Glutamatergic neuron (in vitro differentiated cells): ENCODE measurements at regions not wholly inside any gene's neighbourhood (a gene's known extent, or its start where the extent isn't known, plus 50 kb on each side); places are given as distances from the start of the nearest gene placed in this dataset.

Experiments
- DNase-seq: peaks from one replicate; pipeline ENCODE4 v3.0.0; 2022
- H3K27ac Mint-ChIP-seq: one replicate; pipeline ENCODE4 v1.8.0; 2020; ENCODE audit warnings: mild to moderate bottlenecking, mixed read lengths, inconsistent platforms; ENCODE audit not compliant: unreplicated experiment
- H3K27me3 Mint-ChIP-seq: one replicate; pipeline ENCODE4 v1.8.0; 2020; ENCODE audit warnings: mild to moderate bottlenecking, moderate library complexity, mixed read lengths, inconsistent platforms; ENCODE audit not compliant: unreplicated experiment
- H3K36me3 Mint-ChIP-seq: one replicate; pipeline ENCODE4 v1.8.0; 2020; ENCODE audit warnings: mild to moderate bottlenecking, mixed read lengths, inconsistent platforms; ENCODE audit not compliant: unreplicated experiment
- H3K4me1 Mint-ChIP-seq: one replicate; pipeline ENCODE4 v1.8.0; 2020; ENCODE audit warnings: mild to moderate bottlenecking, low read depth, mixed read lengths, inconsistent platforms; ENCODE audit not compliant: unreplicated experiment
- H3K4me3 Mint-ChIP-seq: one replicate; pipeline ENCODE4 v1.8.0; 2020; ENCODE audit warnings: mild to moderate bottlenecking, mixed read lengths, inconsistent platforms; ENCODE audit not compliant: unreplicated experiment
- H3K9me3 Mint-ChIP-seq: one replicate; pipeline ENCODE4 v1.8.0; 2020; ENCODE audit warnings: mild to moderate bottlenecking, moderate library complexity, mixed read lengths, inconsistent platforms; ENCODE audit not compliant: unreplicated experiment
- CTCF ChIP-seq: fragments of 200-600 bp; sonication (generic); IDR thresholded peaks from one replicate; pipeline ENCODE4 v1.5.0; 2021; ENCODE audit not compliant: partially characterized antibody, unreplicated experiment

DNA sequence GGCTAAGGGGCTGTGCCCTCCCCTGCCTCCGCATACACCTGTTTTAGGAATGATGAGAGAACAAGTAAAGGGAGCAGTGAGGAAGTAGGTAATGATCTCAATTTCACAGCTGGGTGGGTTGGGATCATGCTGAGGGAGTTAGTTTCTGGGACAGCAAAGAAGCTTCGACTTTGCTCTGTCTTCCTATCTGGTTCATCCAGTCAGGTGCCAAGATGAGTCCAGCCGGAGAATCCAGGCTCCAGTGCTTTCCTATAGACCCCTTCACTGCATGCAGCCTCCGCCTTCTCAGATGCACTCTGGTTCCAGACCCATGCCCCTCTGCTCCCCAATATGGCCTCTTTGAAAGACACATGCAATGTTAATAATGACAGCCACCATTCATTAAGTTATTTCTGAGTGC, 119.1 kb upstream of the NCAM1 start:
- Mint-ChIP-seq H3K27me3 (no peaks in the 10 kb centered on the region), H3K9me3 (no peaks in the 10 kb centered on the region), H3K36me3 (peaks cover 4% of the 10 kb centered on the region), H3K27ac (no peak overlapping the region), H3K4me3 (no peak overlapping the region), H3K4me1 (peaks cover 7% of the 10 kb centered on the region)
- no peak for TF ChIP-seq CTCF
- DNase-seq: no peak

DNA sequence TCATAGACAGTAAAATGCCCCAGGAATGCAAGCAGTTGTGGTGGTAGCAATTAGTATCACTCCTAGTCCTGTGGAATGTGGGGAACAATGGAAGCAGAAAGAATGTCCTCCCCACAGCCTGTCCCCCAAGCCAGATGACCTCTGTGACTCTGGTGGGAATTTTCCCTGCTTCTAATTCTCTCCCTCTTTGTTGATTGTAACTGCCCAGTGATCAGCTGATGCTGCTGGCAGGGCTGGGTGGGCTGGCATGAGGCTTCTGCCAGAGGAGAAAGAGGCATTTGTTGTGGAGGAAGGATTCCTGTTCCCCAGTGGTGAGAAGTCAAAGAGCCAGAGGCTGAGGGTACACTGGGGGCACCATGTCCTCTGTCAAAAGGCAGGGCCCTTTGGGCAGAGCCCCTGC, 116.7 kb upstream of the NCAM1 start:
- no peaks in the 10 kb centered on the region for H3K4me1 Mint-ChIP-seq
- H3K4me3 Mint-ChIP-seq: no peak overlapping the region
- H3K27me3 Mint-ChIP-seq: peaks cover 3% of the 10 kb centered on the region
- peaks cover 4% of the 10 kb centered on the region for H3K36me3 Mint-ChIP-seq
- H3K27ac Mint-ChIP-seq: no peak overlapping the region
- DNase-seq: no peak
- H3K9me3 Mint-ChIP-seq: no peaks in the 10 kb centered on the region
- TF ChIP-seq CTCF: no peak

DNA sequence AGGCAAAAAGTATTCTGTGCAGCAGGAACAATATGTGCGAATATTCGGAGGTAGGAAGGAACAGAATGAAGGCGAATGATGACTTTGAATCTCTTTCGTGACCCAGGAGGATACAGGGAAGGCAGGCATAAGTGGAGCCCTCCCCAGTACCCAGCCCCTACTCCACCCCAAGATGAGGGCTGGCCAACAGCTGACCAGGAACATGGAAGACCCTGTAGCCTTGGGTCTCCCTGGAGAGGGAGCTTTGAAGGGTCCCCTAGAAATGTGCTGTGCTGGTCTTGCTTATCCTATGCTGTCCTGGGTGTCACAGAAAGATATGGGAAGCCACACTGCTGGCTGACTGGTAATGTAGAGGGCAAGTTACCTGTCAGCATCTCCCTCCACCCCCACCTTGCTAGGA, 113.7 kb upstream of the NCAM1 start:
- no peak overlapping the region for H3K4me3 Mint-ChIP-seq
- H3K4me1 Mint-ChIP-seq: no peaks in the 10 kb centered on the region
- peaks cover 3% of the 10 kb centered on the region for H3K27me3 Mint-ChIP-seq
- DNase-seq: no peak
- TF ChIP-seq CTCF: no peak
- no peak overlapping the region for H3K27ac Mint-ChIP-seq
- peaks cover 4% of the 10 kb centered on the region for H3K36me3 Mint-ChIP-seq
- no peaks in the 10 kb centered on the region for H3K9me3 Mint-ChIP-seq

DNA sequence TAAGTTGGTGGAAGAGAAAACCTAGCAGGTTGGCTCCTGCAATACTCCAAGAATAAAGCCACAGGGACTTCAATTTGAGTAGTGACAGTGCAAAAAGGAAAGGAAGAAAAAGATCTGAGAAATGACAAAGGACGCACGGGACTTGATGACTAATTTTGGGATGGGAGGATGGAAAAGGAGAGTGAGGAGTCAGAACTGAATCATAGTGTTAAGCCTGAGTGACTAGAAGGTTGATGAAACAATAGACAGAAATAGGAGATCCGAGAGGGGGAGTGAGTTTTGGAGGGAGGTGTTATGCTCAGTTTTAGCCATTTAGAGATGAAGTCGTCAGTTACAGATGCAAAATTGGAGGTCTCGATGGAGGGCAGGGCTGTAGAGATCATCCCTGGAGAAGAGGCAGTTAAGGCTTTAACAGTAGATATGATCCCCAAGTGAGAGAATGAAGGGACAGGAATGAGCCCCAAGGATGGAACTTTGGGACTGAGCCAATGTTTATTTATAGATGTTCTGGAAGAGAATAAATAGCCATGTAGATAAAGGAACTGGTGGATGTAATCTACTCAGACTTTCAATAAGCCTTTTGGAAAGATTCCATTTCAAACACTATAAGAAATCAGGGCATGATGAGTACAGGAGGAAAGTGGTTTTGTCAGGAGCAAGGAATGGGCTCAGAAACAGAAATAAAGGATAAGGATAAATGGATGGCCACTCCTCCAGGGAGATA, 108.9 kb upstream of the NCAM1 start:
- H3K36me3 Mint-ChIP-seq: peaks cover 2% of the 10 kb centered on the region
- peaks cover 6% of the 10 kb centered on the region for H3K27me3 Mint-ChIP-seq
- H3K27ac Mint-ChIP-seq: no peak overlapping the region
- TF ChIP-seq CTCF: no peak
- no peak overlapping the region for H3K4me3 Mint-ChIP-seq
- DNase-seq: no peak
- H3K9me3 Mint-ChIP-seq: no peaks in the 10 kb centered on the region
- no peaks in the 10 kb centered on the region for H3K4me1 Mint-ChIP-seq

- Mint-ChIP-seq H3K27ac (no peak overlapping the region), H3K27me3 (peaks cover 3% of the 10 kb centered on the region)
Measured at GRCh38 chr11:112856133-112856532, 105.1 kb upstream of the NCAM1 start.

More at GRCh38 chr11:112856133-112856532, 105.1 kb upstream of the NCAM1 start:
- TF ChIP-seq CTCF: no peak
- Mint-ChIP-seq H3K4me1 (no peaks in the 10 kb centered on the region), H3K36me3 (peaks cover 6% of the 10 kb centered on the region), H3K4me3 (no peak overlapping the region), H3K9me3 (peaks cover 2% of the 10 kb centered on the region)
- DNase-seq: no peak
